ENCODE measurements at regions not wholly inside any gene's neighbourhood (a gene's known extent, or its start where the extent isn't known, plus 50 kb on each side); places are given as distances from the start of the nearest gene placed in this dataset.

- no peaks in the 10 kb centered on the region for H3K4me1 ChIP-seq (ENCODE audit: control insufficient read depth, extremely low read depth, insufficient read depth, low read length)
- no peaks in the 10 kb centered on the region for H3K9me3 ChIP-seq (ENCODE audit: control insufficient read depth, insufficient read depth, low read depth, low read length)
- TF ChIP-seq EZH2 (IDR thresholded peaks at IDR 0.05; ENCODE audit: low read length, missing control alignments) (no peak), CTCF (conservative IDR thresholded peaks at IDR 0.05 in 1 of 2, IDR thresholded peaks at IDR 0.05 in 1 of 2; ENCODE audit: low read depth in 1 of 2, low read length in 2 of 2) (no peak)
- no peak overlapping the region for H3K4me3 ChIP-seq (replicated peaks in 1 of 4; ENCODE audit: control extremely low read depth in 1 of 4, insufficient read depth in 1 of 4, low read depth in 3 of 4, low read length in 4 of 4)
- no peaks in the 10 kb centered on the region for H3K27me3 ChIP-seq (ENCODE audit: control insufficient read depth, insufficient read depth, low read length)
- no peak overlapping the region for H2AFZ ChIP-seq (ENCODE audit: low read length)
- H3K4me2 ChIP-seq (ENCODE audit: extremely low read depth, insufficient read depth, low read length) = no peak overlapping the region
- H3K79me2 ChIP-seq (ENCODE audit: control insufficient read depth, insufficient read depth, low read length) = no peaks in the 10 kb centered on the region
- H3K9ac ChIP-seq (ENCODE audit: insufficient read depth, low read length) = no peak overlapping the region
- no peak for DNase-seq (ENCODE audit: low read depth in 2 of 2)
- H4K20me1 ChIP-seq (ENCODE audit: control insufficient read depth, extremely low read depth, insufficient read depth, low read length) = no peaks in the 10 kb centered on the region
- no peak overlapping the region for H3K27ac ChIP-seq (ENCODE audit: insufficient read depth, low read length)
- H3K36me3 ChIP-seq (ENCODE audit: control insufficient read depth, insufficient read depth, low read length) = no peaks in the 10 kb centered on the region
Observed at GRCh38 chr15:79492065-79492464, 59.9 kb downstream of the MINAR1 start.

DNA sequence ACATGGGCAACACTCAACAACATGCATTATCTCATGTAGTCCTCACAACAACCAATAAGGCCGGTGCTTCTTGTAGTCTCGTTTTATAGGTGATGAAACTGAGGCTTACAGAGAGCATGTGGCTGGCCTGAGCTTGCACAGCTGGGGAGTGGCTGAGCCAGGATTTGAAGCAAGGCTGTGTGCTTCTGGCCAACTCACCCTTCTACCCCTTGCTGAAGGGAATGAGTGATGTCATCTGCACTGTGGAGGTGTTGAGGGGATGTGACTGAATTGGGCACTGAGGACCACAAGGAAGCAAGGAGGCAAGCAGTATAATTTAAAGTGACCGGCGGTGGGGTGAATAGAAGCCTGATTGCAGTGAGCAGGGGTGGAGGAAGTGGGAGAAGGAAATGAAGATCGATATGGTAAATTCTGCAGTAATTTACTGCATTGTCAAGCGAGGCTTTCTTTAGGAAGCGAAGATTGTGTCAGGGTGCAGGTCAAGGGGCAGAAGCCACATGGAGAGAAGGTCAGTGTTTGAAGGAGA, 62.3 kb downstream of the MINAR1 start:
- Histone ChIP-seq H3K27ac (ENCODE audit: insufficient read depth, low read length) (no peak overlapping the region), H3K9ac (ENCODE audit: insufficient read depth, low read length) (no peak overlapping the region), H3K4me3 (replicated peaks in 1 of 4; ENCODE audit: control extremely low read depth in 1 of 4, insufficient read depth in 1 of 4, low read depth in 3 of 4, low read length in 4 of 4) (no peak overlapping the region), H3K36me3 (ENCODE audit: control insufficient read depth, insufficient read depth, low read length) (no peaks in the 10 kb centered on the region), H3K4me2 (ENCODE audit: extremely low read depth, insufficient read depth, low read length) (no peak overlapping the region), H3K79me2 (ENCODE audit: control insufficient read depth, insufficient read depth, low read length) (no peaks in the 10 kb centered on the region), H2AFZ (ENCODE audit: low read length) (no peak overlapping the region), H3K27me3 (ENCODE audit: control insufficient read depth, insufficient read depth, low read length) (no peaks in the 10 kb centered on the region), H3K9me3 (ENCODE audit: control insufficient read depth, insufficient read depth, low read depth, low read length) (no peaks in the 10 kb centered on the region), H4K20me1 (ENCODE audit: control insufficient read depth, extremely low read depth, insufficient read depth, low read length) (no peaks in the 10 kb centered on the region), H3K4me1 (ENCODE audit: control insufficient read depth, extremely low read depth, insufficient read depth, low read length) (no peaks in the 10 kb centered on the region)
- TF ChIP-seq CTCF (conservative IDR thresholded peaks at IDR 0.05 in 1 of 2, IDR thresholded peaks at IDR 0.05 in 1 of 2; ENCODE audit: low read depth in 1 of 2, low read length in 2 of 2) = no peak
- no peak for TF ChIP-seq EZH2 (IDR thresholded peaks at IDR 0.05; ENCODE audit: low read length, missing control alignments)
- no peak for DNase-seq (ENCODE audit: low read depth in 2 of 2)

DNA sequence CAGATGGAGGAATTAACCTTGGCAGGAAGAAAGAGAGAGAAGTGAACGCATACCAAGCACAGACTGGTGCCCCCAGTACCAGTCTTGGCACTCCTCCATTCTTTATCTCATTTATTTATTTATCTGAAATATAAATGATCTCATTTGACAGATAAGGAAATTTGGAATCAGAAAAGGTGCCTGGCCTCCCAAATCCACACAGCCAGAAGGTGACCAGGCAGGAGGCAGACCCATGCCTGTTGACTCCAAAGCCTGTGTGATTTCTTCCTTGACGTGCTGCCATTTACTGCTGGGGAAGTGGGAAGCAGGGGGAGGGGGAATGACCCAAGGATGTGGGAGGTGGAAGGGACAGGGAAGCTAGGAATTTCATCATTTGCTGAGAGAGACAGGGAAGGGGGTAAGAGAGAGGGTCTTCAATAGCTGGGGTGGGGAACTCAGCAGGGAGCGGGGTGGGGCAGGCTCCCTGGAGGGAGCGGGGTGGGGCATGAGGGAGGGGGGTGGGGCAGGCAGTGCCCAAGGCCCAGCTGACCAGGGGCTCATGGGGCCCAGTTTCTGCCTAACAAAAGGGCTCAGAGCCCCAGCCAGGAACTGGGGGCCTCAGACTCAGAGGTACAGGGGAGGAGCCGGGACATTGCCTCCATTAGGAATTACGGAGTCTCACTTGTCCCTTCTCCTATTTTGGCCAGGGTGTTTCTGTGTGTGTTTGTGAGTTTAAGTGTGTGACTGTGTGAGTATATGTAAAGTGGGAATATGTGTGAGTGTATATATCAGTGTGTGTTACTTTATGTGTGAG, 63.0 kb downstream of the MINAR1 start:
- TF ChIP-seq CTCF (conservative IDR thresholded peaks at IDR 0.05 in 1 of 2, IDR thresholded peaks at IDR 0.05 in 1 of 2; ENCODE audit: low read depth in 1 of 2, low read length in 2 of 2) (no peak), EZH2 (IDR thresholded peaks at IDR 0.05; ENCODE audit: low read length, missing control alignments) (no peak)
- Histone ChIP-seq H3K27ac (ENCODE audit: insufficient read depth, low read length) (no peak overlapping the region), H2AFZ (ENCODE audit: low read length) (no peak overlapping the region), H3K9ac (ENCODE audit: insufficient read depth, low read length) (no peak overlapping the region), H3K4me1 (ENCODE audit: control insufficient read depth, extremely low read depth, insufficient read depth, low read length) (no peaks in the 10 kb centered on the region), H3K9me3 (ENCODE audit: control insufficient read depth, insufficient read depth, low read depth, low read length) (no peaks in the 10 kb centered on the region), H3K79me2 (ENCODE audit: control insufficient read depth, insufficient read depth, low read length) (no peaks in the 10 kb centered on the region), H3K36me3 (ENCODE audit: control insufficient read depth, insufficient read depth, low read length) (no peaks in the 10 kb centered on the region), H3K4me3 (replicated peaks in 1 of 4; ENCODE audit: control extremely low read depth in 1 of 4, insufficient read depth in 1 of 4, low read depth in 3 of 4, low read length in 4 of 4) (no peak overlapping the region), H3K27me3 (ENCODE audit: control insufficient read depth, insufficient read depth, low read length) (no peaks in the 10 kb centered on the region), H4K20me1 (ENCODE audit: control insufficient read depth, extremely low read depth, insufficient read depth, low read length) (no peaks in the 10 kb centered on the region), H3K4me2 (ENCODE audit: extremely low read depth, insufficient read depth, low read length) (no peak overlapping the region)
- DNase-seq (ENCODE audit: low read depth in 2 of 2) = no peak
